GM18870 (cell line): ENCODE measurements at regions not wholly inside any gene's neighbourhood (a gene's known extent, or its start where the extent isn't known, plus 50 kb on each side); places are given as distances from the start of the nearest gene placed in this dataset.
"Not testable (repeated sequence)": the region's sequence is repeated elsewhere in the genome, so short reads cannot be mapped to it uniquely, and the experiment has no call there.

Source experiments
- ATAC-seq: cut with Tn5 transposase; IDR thresholded peaks from one replicate; pipeline ENCODE4 v1.9.1; 2021; ENCODE audit warnings: moderate library complexity; ENCODE audit not compliant: unreplicated experiment

- ATAC-seq = no peak
These were observed 432.3 kb upstream of the SOX5 start for GRCh38 chr12:24381790-24382189.

GRCh38 chr12:24379861-24380521 is 430.5 kb upstream of the SOX5 start:
- ATAC-seq = no peak

GRCh38 chr12:24379433-24379832 is 430.0 kb upstream of the SOX5 start:
- ATAC-seq = no peak

- ATAC-seq = peak; percentile 85
These were observed 429.3 kb upstream of the SOX5 start for GRCh38 chr12:24378548-24379407.

- no peak for ATAC-seq
These were observed 425.0 kb upstream of the SOX5 start for GRCh38 chr12:24374452-24374851.

GRCh38 chr12:24373004-24373403 is 423.5 kb upstream of the SOX5 start:
- ATAC-seq = no peak

- no peak for ATAC-seq
These were observed 417.0 kb upstream of the SOX5 start for GRCh38 chr12:24366514-24366913.

- ATAC-seq = no peak
These were observed 415.5 kb upstream of the SOX5 start for GRCh38 chr12:24364921-24365320.

- no peak for ATAC-seq
These were observed 413.8 kb upstream of the SOX5 start for GRCh38 chr12:24363177-24363754.

GRCh38 chr12:24361877-24362580 is 412.6 kb upstream of the SOX5 start:
- ATAC-seq = no peak

GRCh38 chr12:24360907-24361306 is 411.4 kb upstream of the SOX5 start:
- peak; percentile 81 for ATAC-seq

GRCh38 chr12:24360461-24360860 is 411.0 kb upstream of the SOX5 start:
- ATAC-seq = peak; percentile 35

GRCh38 chr12:24360057-24360456 is 410.6 kb upstream of the SOX5 start:
- ATAC-seq = no peak

- no peak for ATAC-seq
These were observed 409.9 kb upstream of the SOX5 start for GRCh38 chr12:24359418-24359817.

- peak; percentile 76 for ATAC-seq
These were observed 406.9 kb upstream of the SOX5 start for GRCh38 chr12:24356240-24356804.

GRCh38 chr12:24352363-24352762 is 402.9 kb upstream of the SOX5 start:
- ATAC-seq = no peak

- no peak for ATAC-seq
These were observed 399.8 kb upstream of the SOX5 start for GRCh38 chr12:24349051-24349799.

- not testable (repeated sequence) for ATAC-seq
These were observed 398.7 kb upstream of the SOX5 start for GRCh38 chr12:24348180-24348579.

GRCh38 chr12:24328261-24328660 is 378.8 kb upstream of the SOX5 start:
- no peak for ATAC-seq

GRCh38 chr12:24325331-24325730 is 375.9 kb upstream of the SOX5 start:
- no peak for ATAC-seq
